K562 (cell line): ENCODE measurements at regions not wholly inside any gene's neighbourhood (a gene's known extent, or its start where the extent isn't known, plus 50 kb on each side); places are given as distances from the start of the nearest gene placed in this dataset.

Source experiments
- ATAC-seq: fragments of 200-7000 bp; cut with Tn5 transposase; 3 replicates; pipeline ENCODE4 v1.9.1; 2020; ENCODE audit warnings: moderate library complexity
- BruUV-seq: library from RNA; stranded (reverse); fragments of 400-500 nt; replicated peaks from 2 replicates; lab custom pipeline; 2021; lab: Mats Ljungman, UMichigan
- CTCF ChIA-PET: fragments of 300-600 bp; formaldehyde crosslinking; extraction: SDS; loops from one replicate; lab custom pipeline; 2021; ENCODE audit warnings: low intra/inter-chr PET ratio; lab: Yijun Ruan, JAX
- POLR2A ChIA-PET: fragments of 300-600, 350-650 bp; sonication (Branson Sonifier 250); formaldehyde crosslinking; extraction: SDS; loops from one replicate; lab custom pipeline; 2021; ENCODE audit warnings: antibody characterized with exemption, inconsistent platforms; lab: Yijun Ruan, JAX
- DNase-seq, 4 experiments: peaks; one replicate each; pipeline versions ENCODE4 v3.0.0 to v3.0.0-alpha.2; 2011 to 2018; ENCODE audit warnings: low spot score in 3 of 4, mixed read lengths in 3 of 4; ENCODE audit errors: extremely low read depth in 1 of 4
- FAIRE-seq: peaks from 2 replicates; lab custom pipeline; 2011; peaks lifted over from hg19 to GRCh38; lab: Jason Lieb, UNC
- H2AFZ ChIP-seq: 2 replicates; pipeline ENCODE4 v1.6.0; 2011; ENCODE audit warnings: low read depth, low read length, control low read depth, inconsistent platforms
- H3K27ac ChIP-seq: fragments of 200-600 bp; 3 replicates; pipeline ENCODE4 v1.8.0; 2011; ENCODE audit warnings: low read depth, mild to moderate bottlenecking, control low read depth, inconsistent platforms, low read length, moderate library complexity, mixed read lengths; ENCODE audit errors: extremely low read depth
- H3K27me3 ChIP-seq, 2 experiments: fragments of 300-600 bp in 1 of 2; 2 replicates in 1 of 2; 3 replicates in 1 of 2; pipeline versions ENCODE4 v1.6.0 to v1.8.0; 2011; ENCODE audit warnings: inconsistent platforms in 2 of 2, low read length in 2 of 2, mild to moderate bottlenecking in 1 of 2, mixed read lengths in 1 of 2, moderate library complexity in 1 of 2; ENCODE audit not compliant: control insufficient read depth in 2 of 2, insufficient read depth in 2 of 2
- H3K36me3 ChIP-seq: fragments of 300-600 bp; 3 replicates; pipeline ENCODE4 v1.8.0; 2011; ENCODE audit warnings: mild to moderate bottlenecking, low read length, inconsistent platforms; ENCODE audit not compliant: control insufficient read depth, insufficient read depth
- H3K4me1 ChIP-seq, 2 experiments: fragments of 200-600 bp in 1 of 2; replicated peaks in 1 of 2; 2 replicates in 1 of 2; 3 replicates in 1 of 2; pipeline versions ENCODE4 v1.5.1 to v1.8.0; 2011; ENCODE audit warnings: inconsistent platforms in 2 of 2, low read length in 2 of 2, mild to moderate bottlenecking in 1 of 2, mixed read lengths in 1 of 2, moderate library complexity in 1 of 2; ENCODE audit not compliant: control insufficient read depth in 2 of 2, insufficient read depth in 2 of 2
- H3K4me2 ChIP-seq: 2 replicates; pipeline ENCODE4 v1.6.1; 2011; ENCODE audit warnings: low read length, control low read depth, inconsistent platforms, mixed read lengths; ENCODE audit not compliant: insufficient read depth
- H3K4me3 ChIP-seq: fragments of 200-600 bp; sonication (generic), shearing (Covaris generic); 2 replicates; pipeline ENCODE4 v1.5.1; 2016; ENCODE audit warnings: control low read depth, inconsistent platforms
- H3K79me2 ChIP-seq: fragments of 200-600 bp; 3 replicates; pipeline ENCODE4 v1.8.0; 2011; ENCODE audit warnings: low read length, inconsistent platforms; ENCODE audit not compliant: control insufficient read depth, insufficient read depth
- H3K9ac ChIP-seq, 2 experiments: 2 replicates each; pipeline versions ENCODE4 v1.6.0 to v1.6.1; 2011; ENCODE audit warnings: low read depth in 2 of 2, low read length in 2 of 2, control low read depth in 1 of 2, inconsistent platforms in 1 of 2, mild to moderate bottlenecking in 1 of 2, mixed read lengths in 1 of 2; ENCODE audit not compliant: insufficient read depth in 1 of 2
- H3K9me1 ChIP-seq: one replicate; pipeline ENCODE4 v1.6.0; 2011; ENCODE audit warnings: inconsistent platforms, mild to moderate bottlenecking, low read length, moderate library complexity; ENCODE audit not compliant: control insufficient read depth, insufficient read depth
- H3K9me3 ChIP-seq: replicated peaks from 2 replicates; pipeline ENCODE4 v1.5.1; 2011; ENCODE audit warnings: low read depth, low read length, inconsistent platforms; ENCODE audit not compliant: control insufficient read depth, insufficient read depth
- H4K20me1 ChIP-seq: replicated peaks from 2 replicates; pipeline ENCODE4 v1.6.1; 2011; ENCODE audit warnings: low read length, inconsistent platforms, mixed read lengths; ENCODE audit not compliant: control insufficient read depth, insufficient read depth
- ARID3A ChIP-seq: IDR thresholded peaks from 2 replicates; pipeline ENCODE4 v1.6.1; 2012; ENCODE audit warnings: low read depth, low read length, improper control_type of control experiment, borderline replicate concordance
- ARNT ChIP-seq, 2 experiments: fragments of 450-650 bp; IDR thresholded peaks; 2 replicates each; pipeline ENCODE4 v1.6.1; 2016; ENCODE audit warnings: mild to moderate bottlenecking in 1 of 2
- BRD9 ChIP-seq: fragments of 450-650 bp; IDR thresholded peaks from 2 replicates; pipeline ENCODE4 v1.6.1; 2018; ENCODE audit warnings: low read depth; ENCODE audit not compliant: partially characterized antibody
- CREB1 ChIP-seq, 2 experiments: sonication (generic) in 1 of 2; formaldehyde crosslinking in 1 of 2; IDR thresholded peaks; 2 replicates each; pipeline versions ENCODE4 v1.6.1 to v1.8.0; 2012 to 2022; ENCODE audit warnings: inconsistent platforms in 1 of 2, mild to moderate bottlenecking in 1 of 2, missing genetic modification reagents in 1 of 2, moderate library complexity in 1 of 2
- DPF2 ChIP-seq: fragments of 450-650 bp; IDR thresholded peaks from 2 replicates; pipeline ENCODE4 v1.6.1; 2016
- KAT8 ChIP-seq: fragments of 450-650 bp; IDR thresholded peaks from 2 replicates; pipeline ENCODE4 v1.6.1; 2016; ENCODE audit warnings: low read depth, mild to moderate bottlenecking
- MNT ChIP-seq, 2 experiments: fragments of 450-650 bp; conservative IDR thresholded peaks; 2 replicates each; pipeline ENCODE4 v1.6.1; 2017; ENCODE audit warnings: mild to moderate bottlenecking in 2 of 2, moderate library complexity in 2 of 2
- NBN ChIP-seq: fragments of 450-650 bp; IDR thresholded peaks from 2 replicates; pipeline ENCODE4 v1.6.1; 2016; ENCODE audit warnings: low read depth, mild to moderate bottlenecking
- NR2C1 ChIP-seq, 2 experiments: fragments of 450-650 bp; IDR thresholded peaks; 2 replicates each; pipeline ENCODE4 v1.6.1; 2017; ENCODE audit warnings: mild to moderate bottlenecking in 2 of 2, antibody characterized with exemption in 1 of 2, inconsistent platforms in 1 of 2, missing compliant biosample characterization in 1 of 2, missing genetic modification characterization in 1 of 2
- NUFIP1 ChIP-seq: fragments of 450-650 bp; IDR thresholded peaks from 2 replicates; pipeline ENCODE4 v1.6.1; 2018; ENCODE audit not compliant: partially characterized antibody
- SMAD4 ChIP-seq: fragments of 250-450 bp; sonication (Bioruptor Pico); conservative IDR thresholded peaks from 2 replicates; pipeline ENCODE4 v1.8.0; 2021; ENCODE audit warnings: inconsistent platforms, mild to moderate bottlenecking, moderate library complexity
- SNAPC5 ChIP-seq: fragments of 250-450 bp; sonication (Bioruptor Pico); IDR thresholded peaks from 2 replicates; pipeline ENCODE4 v1.8.0; 2021; ENCODE audit warnings: moderate library complexity, mild to moderate bottlenecking, inconsistent platforms
- TCF15 ChIP-seq: fragments of 250-450 bp; sonication (Bioruptor Pico); IDR thresholded peaks from 2 replicates; pipeline ENCODE4 v1.8.0; 2022; ENCODE audit warnings: moderate library complexity, mild to moderate bottlenecking, inconsistent platforms
- TOE1 ChIP-seq, 2 experiments: fragments of 450-650 bp in 1 of 2; sonication (generic) in 1 of 2; formaldehyde crosslinking in 1 of 2; IDR thresholded peaks; 2 replicates each; pipeline versions ENCODE4 v1.7.1 to v1.8.0; 2016 to 2022; ENCODE audit warnings: borderline replicate concordance in 2 of 2, mild to moderate bottlenecking in 2 of 2, antibody characterized with exemption in 1 of 2, inconsistent platforms in 1 of 2, low read depth in 1 of 2, missing genetic modification reagents in 1 of 2, moderate library complexity in 1 of 2
- ZNF280B ChIP-seq: fragments of 250-450 bp; sonication (Bioruptor Pico); IDR thresholded peaks from 2 replicates; pipeline ENCODE4 v1.5.1; 2021; ENCODE audit warnings: mild to moderate bottlenecking
- WGBS: fragments of 100-300 bp; shearing (Covaris generic); methylation state at CpG from one replicate; pipeline ENCODE4 v1.1.6; 2016; ENCODE audit warnings: low coverage, mixed read lengths; ENCODE audit not compliant: insufficient coverage; ENCODE audit errors: missing lambda C conversion rate; 5-methylcytosine and 5-hydroxymethylcytosine counted together
- in situ Hi-C: fragments of 300-500 bp; cut with MboI; formaldehyde crosslinking; loops from 4 replicates; pipeline ENCODE4 v1.15.0; 2018; ENCODE audit warnings: inconsistent platforms, mixed read lengths
- intact Hi-C: fragments of 100-400 bp; cut with micrococcal nuclease; formaldehyde crosslinking; loops from 2 replicates; pipeline ENCODE4 v1.14.2; 2022

DNA sequence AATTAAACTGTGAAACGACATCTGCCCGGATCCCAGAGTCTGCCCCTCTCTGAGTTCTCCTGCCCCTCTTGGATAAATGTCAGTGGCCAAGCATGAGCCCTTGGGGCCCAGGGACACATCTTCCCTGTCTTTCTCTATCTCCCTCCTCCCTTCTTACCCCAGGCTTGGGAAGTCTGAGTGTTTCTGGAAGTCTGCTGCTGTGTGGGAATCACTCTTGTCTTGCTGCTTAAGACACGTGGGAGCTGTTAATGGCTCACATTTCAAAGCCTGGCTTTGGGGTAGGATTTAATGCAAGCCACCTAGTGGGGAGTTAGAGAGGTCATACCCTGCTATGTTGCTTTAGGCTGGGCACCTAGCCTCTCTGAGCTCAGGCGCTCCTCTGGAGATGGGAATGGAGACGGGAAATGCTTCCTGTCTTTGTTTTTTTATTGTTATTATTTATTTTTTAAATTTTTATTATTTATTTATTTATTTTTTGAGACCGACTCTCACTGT lies 218.5 kb upstream of the CIBAR2 start:
- ChIA-PET CTCF (interaction anchor here (0.6 kb wide), 1 partner anchor 29 kb away, joined by 4 read pairs; no protein-coding TSS in a partner anchor), POLR2A (interaction anchor here (0.6 to 1.7 kb wide), 7 partner anchors 9 to 293 kb away, joined by 3 to 6 read pairs (median 4); no protein-coding TSS in a partner anchor)
- no TSS peak for BruUV-seq
- Histone ChIP-seq H2AFZ (peak overlapping the region; percentile 69), H3K4me1 (peaks cover 67 to 80% of the 10 kb centered on the region in 2 experiments), H3K9ac (peak overlapping the region; percentile 38 to 86), H3K79me2 (peaks cover 21% of the 10 kb centered on the region), H3K27me3 (no peaks in the 10 kb centered on the region), H3K4me2 (peak overlapping the region; percentile 24; the same call in 1 of the 2 replicates), H3K27ac (peak overlapping the region; percentile 62; the same call in 2 of the 3 replicates), H3K36me3 (no peaks in the 10 kb centered on the region), H3K4me3 (no peak overlapping the region), H4K20me1 (no peaks in the 10 kb centered on the region), H3K9me1 (no peaks in the 10 kb centered on the region), H3K9me3 (no peaks in the 10 kb centered on the region)
- intact Hi-C loops (loop anchor here (2.0 to 10.0 kb wide), 2 partner anchors 14 to 234 kb away; no protein-coding TSS in a partner anchor), in situ Hi-C loops (no loop called here)
- 24% methylated on average over 6 of the region's 6 CpGs for WGBS
- ATAC-seq: peak; percentile 74
- peak; percentile 81 to 89 (median 86) for DNase-seq
- FAIRE-seq: peak; percentile 91
- TF ChIP-seq ARID3A (peak; percentile 91; the same call in 1 of the 2 replicates), CREB1 (IDR thresholded peaks at IDR 0.05) (no peak), CREB1 (CRISPR knock-in tag; IDR thresholded peaks at IDR 0.05) (peak; percentile 25; the same call in 1 of the 2 replicates), ZNF280B (CRISPR knock-in tag) (no peak), KAT8 (no peak), SMAD4 (CRISPR knock-in tag) (peak; percentile 74), ARNT (IDR thresholded peaks at IDR 0.05) (peak in 1 of 2 experiments; percentile 69; a peak in 1 of 4 replicates), DPF2 (peak; percentile 65), SNAPC5 (CRISPR knock-in tag) (no peak), TOE1 (IDR thresholded peaks at IDR 0.05; ENCODE audit: borderline replicate concordance) (no peak), TOE1 (CRISPR knock-in tag; IDR thresholded peaks at IDR 0.05; ENCODE audit: borderline replicate concordance, low read depth) (no peak), MNT (conservative IDR thresholded peaks at IDR 0.05) (peak; percentile 76 to 86), NBN (0 out of 2 replicates have a peak, but pooled peaks have one; percentile 15), BRD9 (peak; percentile 34), NUFIP1 (peak; percentile 41), TCF15 (CRISPR knock-in tag) (0 out of 2 replicates have a peak, but pooled peaks have one; percentile 40), NR2C1 (IDR thresholded peaks at IDR 0.05) (no peak), NR2C1 (tag; IDR thresholded peaks at IDR 0.05) (peak; percentile 41; the same call in 1 of the 2 replicates)
